ENCODE measurements at regions not wholly inside any gene's neighbourhood (a gene's known extent, or its start where the extent isn't known, plus 50 kb on each side); places are given as distances from the start of the nearest gene placed in this dataset.

DNA sequence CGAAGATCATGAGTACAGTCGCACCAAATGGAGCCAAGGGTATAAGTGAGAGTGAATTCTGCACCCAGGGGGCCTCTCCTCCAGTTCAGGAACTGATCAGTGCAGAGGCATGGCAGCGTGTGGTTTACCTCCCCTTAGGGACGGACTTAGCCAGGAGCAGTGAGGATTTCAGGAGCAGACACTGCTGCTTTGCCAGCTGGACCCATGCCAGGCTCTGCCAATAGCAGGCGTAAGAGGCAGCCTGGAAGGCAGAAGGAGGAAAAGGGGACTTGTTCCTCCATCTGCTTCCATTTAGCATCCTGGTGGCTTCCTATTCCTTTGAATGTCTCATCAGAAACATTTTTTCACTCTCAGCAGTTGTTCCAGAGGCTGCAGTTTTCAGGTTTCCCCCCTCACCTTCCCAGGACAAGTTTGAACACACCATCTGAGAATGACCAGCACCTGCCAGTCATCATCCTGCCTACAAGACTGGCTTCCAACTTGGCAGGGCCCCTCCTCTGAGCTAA is 137.0 kb upstream of the LMNTD1 start:
- TF ChIP-seq, protein P1, sequence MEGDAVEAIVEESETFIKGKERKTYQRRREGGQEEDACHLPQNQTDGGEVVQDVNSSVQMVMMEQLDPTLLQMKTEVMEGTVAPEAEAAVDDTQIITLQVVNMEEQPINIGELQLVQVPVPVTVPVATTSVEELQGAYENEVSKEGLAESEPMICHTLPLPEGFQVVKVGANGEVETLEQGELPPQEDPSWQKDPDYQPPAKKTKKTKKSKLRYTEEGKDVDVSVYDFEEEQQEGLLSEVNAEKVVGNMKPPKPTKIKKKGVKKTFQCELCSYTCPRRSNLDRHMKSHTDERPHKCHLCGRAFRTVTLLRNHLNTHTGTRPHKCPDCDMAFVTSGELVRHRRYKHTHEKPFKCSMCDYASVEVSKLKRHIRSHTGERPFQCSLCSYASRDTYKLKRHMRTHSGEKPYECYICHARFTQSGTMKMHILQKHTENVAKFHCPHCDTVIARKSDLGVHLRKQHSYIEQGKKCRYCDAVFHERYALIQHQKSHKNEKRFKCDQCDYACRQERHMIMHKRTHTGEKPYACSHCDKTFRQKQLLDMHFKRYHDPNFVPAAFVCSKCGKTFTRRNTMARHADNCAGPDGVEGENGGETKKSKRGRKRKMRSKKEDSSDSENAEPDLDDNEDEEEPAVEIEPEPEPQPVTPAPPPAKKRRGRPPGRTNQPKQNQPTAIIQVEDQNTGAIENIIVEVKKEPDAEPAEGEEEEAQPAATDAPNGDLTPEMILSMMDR (IDR thresholded peaks at IDR 0.05), result no peak
- TF ChIP-seq POLR2A (IDR thresholded peaks at IDR 0.05), result no peak

Measured in heart left ventricle (tissue), 13 donors.